Cardiac muscle cell (in vitro differentiated cells and primary cell): ENCODE measurements at regions not wholly inside any gene's neighbourhood (a gene's known extent, or its start where the extent isn't known, plus 50 kb on each side); places are given as distances from the start of the nearest gene placed in this dataset.

Experiments
- DNase-seq, 2 donors: peaks; one replicate each; pipeline versions ENCODE4 v3.0.0 to v3.0.0-alpha.2; 2010 to 2017; ENCODE audit warnings: low read depth in 1 of 2, low spot score in 1 of 2
- H3K27ac ChIP-seq: fragments of 200-600 bp; sonication (generic); 2 replicates; pipeline ENCODE4 v1.5.1; 2016
- H3K27me3 ChIP-seq: fragments of 200-600 bp; sonication (generic); 2 replicates; pipeline ENCODE4 v1.6.0; 2016; ENCODE audit warnings: control low read depth
- H3K36me3 ChIP-seq: fragments of 200-600 bp; sonication (generic); 2 replicates; pipeline ENCODE4 v1.5.1; 2016; ENCODE audit warnings: control low read depth
- H3K4me1 ChIP-seq: fragments of 200-600 bp; sonication (generic); 2 replicates; pipeline ENCODE4 v1.8.1; 2017; ENCODE audit warnings: low read depth, mild to moderate bottlenecking, mixed run types
- H3K4me3 ChIP-seq: fragments of 200-600 bp; sonication (generic); 2 replicates; pipeline ENCODE4 v1.5.1; 2016; ENCODE audit warnings: mild to moderate bottlenecking
- H3K9me3 ChIP-seq: fragments of 200-600 bp; sonication (generic); 2 replicates; pipeline ENCODE4 v1.5.1; 2017; ENCODE audit warnings: low read depth, mild to moderate bottlenecking, control low read depth
- TF ChIP-seq, protein P1 (sequence below): IDR thresholded peaks from 2 replicates; pipeline ENCODE4 v1.5.1; 2012; ENCODE audit warnings: low read depth, mild to moderate bottlenecking, low read length

DNA sequence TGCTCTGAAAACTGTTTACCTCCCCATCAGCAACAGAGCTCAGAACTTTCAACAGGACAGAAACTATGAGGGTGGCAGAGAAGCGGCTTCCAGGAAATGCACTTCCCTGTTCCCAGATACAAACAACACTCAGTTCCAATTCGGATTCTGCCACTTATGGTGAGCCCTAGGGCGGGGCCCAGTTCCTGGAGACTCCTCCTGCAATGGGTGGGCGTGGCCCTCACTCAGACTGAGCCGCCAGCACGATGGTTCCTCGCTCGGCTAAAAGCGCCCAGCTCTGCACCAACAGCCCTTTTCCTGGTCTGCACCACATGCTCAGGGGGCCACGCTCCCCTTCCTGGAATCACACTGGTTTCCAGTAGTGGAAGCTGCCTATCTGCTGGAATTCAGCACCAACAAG is 314.1 kb downstream of the CTTN start:
- TF ChIP-seq, protein P1, sequence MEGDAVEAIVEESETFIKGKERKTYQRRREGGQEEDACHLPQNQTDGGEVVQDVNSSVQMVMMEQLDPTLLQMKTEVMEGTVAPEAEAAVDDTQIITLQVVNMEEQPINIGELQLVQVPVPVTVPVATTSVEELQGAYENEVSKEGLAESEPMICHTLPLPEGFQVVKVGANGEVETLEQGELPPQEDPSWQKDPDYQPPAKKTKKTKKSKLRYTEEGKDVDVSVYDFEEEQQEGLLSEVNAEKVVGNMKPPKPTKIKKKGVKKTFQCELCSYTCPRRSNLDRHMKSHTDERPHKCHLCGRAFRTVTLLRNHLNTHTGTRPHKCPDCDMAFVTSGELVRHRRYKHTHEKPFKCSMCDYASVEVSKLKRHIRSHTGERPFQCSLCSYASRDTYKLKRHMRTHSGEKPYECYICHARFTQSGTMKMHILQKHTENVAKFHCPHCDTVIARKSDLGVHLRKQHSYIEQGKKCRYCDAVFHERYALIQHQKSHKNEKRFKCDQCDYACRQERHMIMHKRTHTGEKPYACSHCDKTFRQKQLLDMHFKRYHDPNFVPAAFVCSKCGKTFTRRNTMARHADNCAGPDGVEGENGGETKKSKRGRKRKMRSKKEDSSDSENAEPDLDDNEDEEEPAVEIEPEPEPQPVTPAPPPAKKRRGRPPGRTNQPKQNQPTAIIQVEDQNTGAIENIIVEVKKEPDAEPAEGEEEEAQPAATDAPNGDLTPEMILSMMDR = no peak

DNA sequence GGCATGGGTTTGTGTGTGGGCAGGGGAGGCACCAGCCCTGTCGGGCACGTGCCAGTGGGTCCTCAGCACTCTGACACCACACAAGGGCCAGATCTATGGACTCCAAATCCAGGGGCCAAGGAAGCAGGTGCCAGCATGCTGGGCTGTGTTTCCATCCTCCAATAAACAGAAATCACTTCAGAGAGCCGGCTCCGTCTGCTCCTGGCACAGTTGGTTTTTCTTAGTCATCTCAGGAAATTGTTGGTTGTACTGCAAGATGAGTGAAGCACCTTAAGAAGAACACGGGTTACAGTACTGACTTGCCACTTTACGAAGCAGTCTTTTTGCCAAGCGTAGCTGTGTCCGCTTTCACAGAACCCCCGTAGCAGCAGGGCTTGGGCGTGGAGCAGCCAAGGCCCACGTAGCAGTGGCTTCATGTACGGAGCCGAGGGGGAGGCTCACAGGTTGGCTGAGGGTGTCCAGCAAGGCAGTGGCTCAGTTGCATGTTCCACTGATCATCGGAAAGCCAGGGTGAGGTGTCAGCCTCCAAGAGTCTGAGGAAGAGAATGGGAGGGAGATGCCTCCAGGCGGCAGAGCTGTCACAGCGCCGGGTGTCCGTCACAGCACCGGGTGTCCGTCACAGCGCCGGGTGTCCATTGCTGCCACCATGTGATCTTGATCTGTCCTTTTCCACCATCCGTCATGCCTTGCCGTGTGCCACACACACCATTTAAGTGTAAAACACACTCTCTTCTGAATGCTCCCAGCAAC is 314.9 kb downstream of the CTTN start:
- Histone ChIP-seq H3K27ac (no peak overlapping the region), H3K36me3 (no peaks in the 10 kb centered on the region), H3K4me3 (no peak overlapping the region), H3K4me1 (no peaks in the 10 kb centered on the region), H3K9me3 (no peaks in the 10 kb centered on the region), H3K27me3 (no peaks in the 10 kb centered on the region)
- TF ChIP-seq, protein P1 = no peak
- no peak for DNase-seq

More for the DNA sequence above, 314.1 kb downstream of the CTTN start:
- Histone ChIP-seq H3K4me3 (no peak overlapping the region), H3K27ac (no peak overlapping the region), H3K4me1 (no peaks in the 10 kb centered on the region), H3K27me3 (no peaks in the 10 kb centered on the region), H3K36me3 (no peaks in the 10 kb centered on the region), H3K9me3 (no peaks in the 10 kb centered on the region)
- no peak for DNase-seq

DNA sequence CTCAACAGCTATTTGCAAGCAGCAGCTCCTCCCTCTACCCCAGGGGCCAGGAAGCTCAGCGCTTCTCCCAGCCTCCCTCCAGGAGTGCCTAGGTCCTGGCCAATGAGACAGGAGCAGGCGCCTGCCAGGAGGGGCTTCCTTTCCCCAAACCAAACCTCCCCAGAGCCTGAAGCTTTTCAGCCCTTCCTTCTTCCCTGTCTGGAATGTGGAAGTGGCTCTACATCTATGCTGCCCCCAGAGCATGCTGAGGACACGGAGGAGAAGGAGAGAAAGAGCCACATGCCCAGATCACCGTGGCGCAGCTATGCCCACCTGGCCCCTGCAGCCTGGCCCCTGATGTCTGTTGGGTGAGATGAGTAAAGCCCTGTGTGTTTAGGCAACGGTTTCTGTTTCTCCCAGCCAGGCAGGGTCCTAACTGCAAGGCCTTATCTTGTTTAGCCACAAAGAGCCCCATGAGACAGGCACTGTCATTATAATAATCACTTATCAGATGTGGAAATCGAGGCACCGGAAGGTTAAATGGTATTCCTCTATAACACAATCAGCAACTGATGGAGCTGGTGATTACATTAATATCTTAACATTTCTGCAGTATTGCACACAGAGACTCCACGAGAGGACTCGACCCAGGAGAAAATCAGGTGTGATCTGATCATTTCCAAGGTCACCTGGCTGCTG is 315.8 kb downstream of the CTTN start:
- peaks cover under 1% of the 10 kb centered on the region for H3K4me1 ChIP-seq
- TF ChIP-seq, protein P1 = no peak
- no peak overlapping the region for H3K27ac ChIP-seq
- no peaks in the 10 kb centered on the region for H3K36me3 ChIP-seq
- H3K27me3 ChIP-seq = no peaks in the 10 kb centered on the region
- no peaks in the 10 kb centered on the region for H3K9me3 ChIP-seq
- peak in 1 of 2 donors; percentile 15 for DNase-seq
- no peak overlapping the region for H3K4me3 ChIP-seq

- Histone ChIP-seq H3K4me3 (no peak overlapping the region), H3K4me1 (peaks cover 10% of the 10 kb centered on the region), H3K36me3 (no peaks in the 10 kb centered on the region), H3K27ac (no peak overlapping the region), H3K27me3 (no peaks in the 10 kb centered on the region), H3K9me3 (no peaks in the 10 kb centered on the region)
- TF ChIP-seq, protein P1 = no peak
- no peak for DNase-seq
Measured at GRCh38 chr11:70715166-70715951, 317.0 kb downstream of the CTTN start.

DNA sequence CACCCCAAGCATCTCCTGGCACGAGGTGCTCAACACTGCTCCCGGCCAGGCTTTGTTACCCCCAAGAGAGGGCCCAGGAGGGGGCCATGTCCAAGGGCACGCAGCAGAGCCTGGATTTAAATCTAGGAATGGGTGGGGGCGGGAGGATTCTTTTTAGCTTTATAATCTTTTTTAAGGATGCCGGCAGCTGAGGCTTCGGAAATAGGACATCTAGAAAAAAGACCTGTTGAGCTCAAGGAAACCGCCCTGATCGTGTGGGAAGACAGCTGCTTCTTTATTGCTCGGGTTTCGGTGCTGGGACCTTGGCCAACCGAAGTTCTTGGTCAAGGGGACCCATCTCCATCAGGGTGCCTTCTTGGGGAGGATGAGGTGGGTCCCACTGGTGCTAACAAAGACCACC is 317.9 kb downstream of the CTTN start:
- Histone ChIP-seq H3K27me3 (no peaks in the 10 kb centered on the region), H3K36me3 (no peaks in the 10 kb centered on the region), H3K4me3 (no peak overlapping the region), H3K4me1 (peaks cover 10% of the 10 kb centered on the region), H3K27ac (no peak overlapping the region), H3K9me3 (no peaks in the 10 kb centered on the region)
- DNase-seq = no peak
- TF ChIP-seq, protein P1 = no peak
